OCI-LY3 (cell line): ENCODE measurements at regions not wholly inside any gene's neighbourhood (a gene's known extent, or its start where the extent isn't known, plus 50 kb on each side); places are given as distances from the start of the nearest gene placed in this dataset.
A peak's percentile ranks its signal among the peaks of the same experiment; 100 is the strongest.

Experiments used
- H2AFZ ChIP-seq: fragments of 200-600, 300-600 bp; shearing (Covaris generic); 2 replicates; pipeline ENCODE4 v1.6.0; 2014; ENCODE audit warnings: antibody characterized with exemption, low read depth, low read length
- H3K27ac ChIP-seq: fragments of 200-600, 300-600 bp; sonication (generic); 2 replicates; pipeline ENCODE4 v1.5.1; 2014; ENCODE audit warnings: mild to moderate bottlenecking, low read length, moderate library complexity, mixed read lengths
- H3K27me3 ChIP-seq: fragments of 200-600, 300-600 bp; sonication (generic); 2 replicates; pipeline ENCODE4 v1.6.1; 2014; ENCODE audit warnings: low read depth, low read length, mixed read lengths
- H3K36me3 ChIP-seq: fragments of 200-600, 300-600 bp; sonication (generic); replicated peaks from 2 replicates; pipeline ENCODE3; 2014; ENCODE audit warnings: low read depth, low read length, mixed read lengths
- H3K4me1 ChIP-seq: fragments of 300-600, 200-600 bp; sonication (generic); 2 replicates; pipeline ENCODE4 v1.6.1; 2014; ENCODE audit warnings: low read length, mixed read lengths
- H3K4me2 ChIP-seq: fragments of 200-600, 300-600 bp; sonication (generic); 2 replicates; pipeline ENCODE4 v1.6.1; 2014; ENCODE audit warnings: low read length, mixed read lengths
- H3K4me3 ChIP-seq: fragments of 300-600, 200-600 bp; sonication (generic); 2 replicates; pipeline ENCODE4 v1.5.1; 2014; ENCODE audit warnings: antibody characterized with exemption, mild to moderate bottlenecking, low read length, moderate library complexity
- H3K79me2 ChIP-seq: fragments of 300-600, 200-600 bp; shearing (Covaris generic); 2 replicates; pipeline ENCODE4 v1.6.1; 2014; ENCODE audit warnings: mild to moderate bottlenecking, low read length, mixed read lengths
- H3K9ac ChIP-seq: fragments of 300-600, 200-600 bp; shearing (Covaris generic); 2 replicates; pipeline ENCODE4 v1.6.0; 2014; ENCODE audit warnings: mild to moderate bottlenecking, low read length, moderate library complexity
- H3K9me3 ChIP-seq: fragments of 200-600, 300-600 bp; shearing (Covaris generic); 2 replicates; pipeline ENCODE4 v1.6.1; 2014; ENCODE audit warnings: low read length, mixed read lengths; ENCODE audit not compliant: insufficient read depth
- H4K20me1 ChIP-seq: fragments of 200-600, 300-600 bp; sonication (generic); 2 replicates; pipeline ENCODE4 v1.6.1; 2016; ENCODE audit warnings: low read length, mixed read lengths; ENCODE audit not compliant: insufficient read depth
- EZH2phosphoT487 ChIP-seq: fragments of 200-600 bp; shearing (Covaris generic); IDR thresholded peaks from 2 replicates; pipeline ENCODE4 v1.6.1; 2018; ENCODE audit warnings: antibody characterized with exemption, mixed run types, low read depth
- TF ChIP-seq, protein P1 (sequence below): fragments of 200-600, 300-600 bp; sonication (generic); IDR thresholded peaks from 2 replicates; pipeline ENCODE4 v1.5.1; 2014; ENCODE audit warnings: antibody characterized with exemption, low read length, low read depth

DNA sequence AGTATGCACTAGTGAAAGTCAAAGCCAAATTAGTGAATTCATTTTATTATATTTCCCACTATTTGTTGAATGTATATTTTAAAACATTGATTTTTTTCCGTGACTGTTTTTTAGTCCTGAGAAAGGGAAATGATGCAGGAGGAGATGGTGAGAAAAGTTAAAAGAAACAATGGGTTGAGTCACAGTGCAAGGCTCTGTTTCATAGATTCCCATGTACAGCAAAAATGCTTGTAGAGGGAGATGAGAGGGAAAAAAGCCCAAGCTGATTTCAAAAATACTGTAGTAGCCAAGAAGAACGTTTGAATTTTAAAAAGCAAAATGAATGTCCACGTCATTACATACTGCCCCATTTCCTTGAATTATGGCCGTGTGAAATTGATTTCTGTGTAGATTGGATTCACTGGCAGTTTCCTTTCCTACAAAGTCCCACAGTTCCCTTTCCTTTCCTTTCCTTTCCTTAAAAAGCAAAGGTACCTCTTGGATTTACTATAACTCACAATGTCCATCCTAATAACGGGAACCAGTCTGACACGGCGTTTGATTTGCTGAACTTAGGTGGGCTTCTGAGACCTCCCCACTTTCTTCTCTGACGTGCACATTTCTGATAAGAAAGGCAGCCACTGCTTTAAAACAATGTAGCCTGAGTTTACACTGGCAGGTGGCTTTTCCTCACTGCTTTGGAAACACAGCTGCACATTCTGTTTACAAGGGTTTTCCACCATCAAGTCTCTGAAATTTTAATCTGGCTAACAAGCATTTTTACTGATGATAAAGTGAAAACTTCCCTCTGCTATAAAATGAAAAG is 63.7 kb downstream of the SPCS3 start:
- H3K27me3 ChIP-seq = no peaks in the 10 kb centered on the region
- peaks cover 5% of the 10 kb centered on the region; the same call in 1 of the 2 replicates for H3K4me1 ChIP-seq
- no peak overlapping the region for H3K4me2 ChIP-seq
- H3K9ac ChIP-seq = no peak overlapping the region
- TF ChIP-seq, protein P1, sequence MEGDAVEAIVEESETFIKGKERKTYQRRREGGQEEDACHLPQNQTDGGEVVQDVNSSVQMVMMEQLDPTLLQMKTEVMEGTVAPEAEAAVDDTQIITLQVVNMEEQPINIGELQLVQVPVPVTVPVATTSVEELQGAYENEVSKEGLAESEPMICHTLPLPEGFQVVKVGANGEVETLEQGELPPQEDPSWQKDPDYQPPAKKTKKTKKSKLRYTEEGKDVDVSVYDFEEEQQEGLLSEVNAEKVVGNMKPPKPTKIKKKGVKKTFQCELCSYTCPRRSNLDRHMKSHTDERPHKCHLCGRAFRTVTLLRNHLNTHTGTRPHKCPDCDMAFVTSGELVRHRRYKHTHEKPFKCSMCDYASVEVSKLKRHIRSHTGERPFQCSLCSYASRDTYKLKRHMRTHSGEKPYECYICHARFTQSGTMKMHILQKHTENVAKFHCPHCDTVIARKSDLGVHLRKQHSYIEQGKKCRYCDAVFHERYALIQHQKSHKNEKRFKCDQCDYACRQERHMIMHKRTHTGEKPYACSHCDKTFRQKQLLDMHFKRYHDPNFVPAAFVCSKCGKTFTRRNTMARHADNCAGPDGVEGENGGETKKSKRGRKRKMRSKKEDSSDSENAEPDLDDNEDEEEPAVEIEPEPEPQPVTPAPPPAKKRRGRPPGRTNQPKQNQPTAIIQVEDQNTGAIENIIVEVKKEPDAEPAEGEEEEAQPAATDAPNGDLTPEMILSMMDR = no peak
- TF ChIP-seq EZH2phosphoT487 = no peak
- H3K27ac ChIP-seq = no peak overlapping the region
- H4K20me1 ChIP-seq = no peaks in the 10 kb centered on the region
- H3K79me2 ChIP-seq = no peaks in the 10 kb centered on the region
- H3K36me3 ChIP-seq = no peaks in the 10 kb centered on the region
- H3K9me3 ChIP-seq = no peaks in the 10 kb centered on the region
- H2AFZ ChIP-seq = no peak overlapping the region
- H3K4me3 ChIP-seq = no peak overlapping the region

DNA sequence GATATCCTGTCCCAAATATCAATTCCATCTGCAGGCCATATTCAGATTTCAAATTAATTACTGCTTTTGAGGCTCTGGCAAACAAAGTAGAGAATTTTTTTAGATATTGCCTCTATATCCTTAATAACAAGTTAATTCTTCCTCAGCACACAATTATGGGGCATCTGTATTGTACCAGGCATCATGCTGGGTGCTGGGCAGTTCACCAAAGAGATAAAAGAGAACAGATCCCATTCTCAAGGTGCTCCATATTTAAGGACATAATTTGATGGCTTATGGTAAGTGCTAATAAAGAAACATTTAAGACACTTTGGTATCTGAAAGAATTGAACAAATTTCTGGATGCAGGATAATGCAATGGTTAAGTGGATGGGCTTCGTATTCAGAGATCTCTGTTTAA is 65.8 kb downstream of the SPCS3 start:
- H3K9ac ChIP-seq = no peak overlapping the region
- no peaks in the 10 kb centered on the region for H3K27me3 ChIP-seq
- H4K20me1 ChIP-seq = no peaks in the 10 kb centered on the region
- no peak overlapping the region for H3K4me3 ChIP-seq
- no peaks in the 10 kb centered on the region for H3K36me3 ChIP-seq
- no peaks in the 10 kb centered on the region for H3K9me3 ChIP-seq
- TF ChIP-seq EZH2phosphoT487 = no peak
- TF ChIP-seq, protein P1 = no peak
- no peak overlapping the region for H3K4me2 ChIP-seq
- H3K4me1 ChIP-seq = peaks cover 5% of the 10 kb centered on the region; the same call in 1 of the 2 replicates
- no peaks in the 10 kb centered on the region for H3K79me2 ChIP-seq
- H2AFZ ChIP-seq = no peak overlapping the region
- H3K27ac ChIP-seq = no peak overlapping the region

DNA sequence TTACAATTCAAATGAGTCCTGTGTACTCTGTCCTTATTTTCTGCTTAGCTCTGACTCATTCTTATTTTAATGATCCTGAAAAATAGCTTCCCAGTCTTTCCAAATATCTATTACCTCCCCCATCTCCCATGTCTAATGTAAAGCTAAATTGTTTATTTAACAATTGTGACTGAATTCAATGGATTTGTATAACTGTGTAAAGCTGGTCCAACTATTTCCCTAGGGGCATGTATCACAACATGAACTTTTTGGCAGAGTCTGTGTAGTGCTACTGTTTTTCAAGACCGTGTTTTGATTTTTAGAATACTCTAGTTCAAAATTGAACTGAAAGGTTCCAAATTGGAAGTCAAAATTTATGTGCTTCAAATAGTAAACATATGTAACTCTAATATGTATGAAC is 67.8 kb downstream of the SPCS3 start:
- no peak overlapping the region for H3K4me3 ChIP-seq
- H3K27me3 ChIP-seq = no peaks in the 10 kb centered on the region
- H3K79me2 ChIP-seq = no peaks in the 10 kb centered on the region
- TF ChIP-seq, protein P1 = no peak
- no peaks in the 10 kb centered on the region for H3K36me3 ChIP-seq
- no peak overlapping the region for H3K9ac ChIP-seq
- H3K4me2 ChIP-seq = no peak overlapping the region
- no peaks in the 10 kb centered on the region for H4K20me1 ChIP-seq
- no peak overlapping the region for H2AFZ ChIP-seq
- H3K4me1 ChIP-seq = peaks cover 5% of the 10 kb centered on the region; the same call in 1 of the 2 replicates
- H3K27ac ChIP-seq = no peak overlapping the region
- no peaks in the 10 kb centered on the region for H3K9me3 ChIP-seq

DNA sequence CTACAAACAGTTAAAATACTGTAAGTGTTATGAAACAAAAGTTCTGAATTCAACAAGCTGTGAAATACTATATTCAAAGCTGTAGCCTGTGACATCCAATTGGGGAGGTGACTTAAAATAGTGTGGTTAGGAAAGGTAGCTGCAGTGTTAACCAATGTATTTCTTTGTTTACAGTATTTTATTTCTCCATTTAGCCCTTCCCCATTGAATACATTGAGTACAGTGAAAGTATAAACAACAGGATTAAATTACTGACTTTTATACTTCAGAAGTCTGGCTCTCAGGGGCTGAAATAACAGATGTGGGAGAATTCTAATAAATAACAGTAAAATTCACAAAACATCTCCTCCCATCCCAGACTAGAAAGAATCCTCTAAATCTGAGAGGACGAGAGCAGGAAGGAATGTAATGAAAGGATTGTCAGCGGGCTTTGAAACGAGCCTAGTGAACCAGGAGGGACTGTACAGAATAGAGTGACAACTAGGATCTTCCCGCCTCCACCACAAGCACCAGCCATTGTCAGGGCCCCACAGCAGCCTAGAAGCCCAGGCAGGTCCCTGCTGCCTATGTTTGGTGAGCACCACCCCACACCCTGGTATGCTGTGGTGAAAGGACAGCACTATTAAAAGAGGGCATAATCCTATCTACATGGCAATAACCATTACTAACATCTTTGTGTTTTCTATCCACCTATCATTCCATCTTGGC is 73.7 kb downstream of the SPCS3 start:
- Histone ChIP-seq H3K27ac (no peak overlapping the region), H4K20me1 (no peaks in the 10 kb centered on the region), H3K4me2 (no peak overlapping the region), H3K27me3 (no peaks in the 10 kb centered on the region), H3K4me3 (no peak overlapping the region), H3K36me3 (no peaks in the 10 kb centered on the region), H2AFZ (peak overlapping the region; percentile 18; the same call in 1 of the 2 replicates), H3K4me1 (no peaks in the 10 kb centered on the region), H3K9ac (no peak overlapping the region), H3K9me3 (no peaks in the 10 kb centered on the region), H3K79me2 (no peaks in the 10 kb centered on the region)
- TF ChIP-seq EZH2phosphoT487 = no peak
- TF ChIP-seq, protein P1 = no peak
